HepG2 (cell line): ENCODE measurements at regions not wholly inside any gene's neighbourhood (a gene's known extent, or its start where the extent isn't known, plus 50 kb on each side); places are given as distances from the start of the nearest gene placed in this dataset.

Experiments used
- ATAC-seq: fragments of 200-7000 bp; cut with Tn5 transposase; 3 replicates; pipeline ENCODE4 v1.9.1; 2020; ENCODE audit warnings: mild to moderate bottlenecking, moderate library complexity
- BruUV-seq: library from RNA; stranded (reverse); fragments of 400-500 nt; replicated peaks from 2 replicates; lab custom pipeline; 2021; lab: Mats Ljungman, UMichigan
- CTCF ChIA-PET: fragments of 300-600 bp; formaldehyde crosslinking; extraction: SDS; loops from one replicate; lab custom pipeline; 2021; ENCODE audit warnings: low total read pairs, inconsistent platforms, low intra/inter-chr PET ratio; lab: Yijun Ruan, JAX
- POLR2A ChIA-PET: fragments of 350-600 bp; sonication (Branson Sonifier 250); formaldehyde crosslinking; loops from one replicate; lab custom pipeline; 2020; ENCODE audit warnings: antibody characterized with exemption, inconsistent platforms; lab: Yijun Ruan, JAX
- DNase-seq: peaks from one replicate; pipeline ENCODE4 v3.0.0-alpha.2; 2015; ENCODE audit warnings: low spot score
- FAIRE-seq: peaks from 3 replicates; lab custom pipeline; 2011; peaks lifted over from hg19 to GRCh38; lab: Jason Lieb, UNC
- H2AFZ ChIP-seq: one replicate; pipeline ENCODE4 v1.6.1; 2011; ENCODE audit warnings: low read length, inconsistent platforms
- H3K27ac ChIP-seq: fragments of 300-600 bp; 3 replicates; pipeline ENCODE4 v1.8.0; 2011; ENCODE audit warnings: mixed run types, mild to moderate bottlenecking, mixed read lengths, low read length, inconsistent platforms; ENCODE audit not compliant: insufficient read depth; ENCODE audit errors: extremely low read length
- H3K27me3 ChIP-seq, 2 experiments: fragments of 200-600 bp in 1 of 2; 2 replicates in 1 of 2; 3 replicates in 1 of 2; pipeline versions ENCODE4 v1.6.0 to v1.8.0; 2011; ENCODE audit warnings: low read length in 2 of 2, mild to moderate bottlenecking in 2 of 2, moderate library complexity in 2 of 2, inconsistent platforms in 1 of 2; ENCODE audit not compliant: insufficient read depth in 2 of 2, control insufficient read depth in 1 of 2
- H3K36me3 ChIP-seq, 2 experiments: fragments of 200-600 bp in 1 of 2; replicated peaks in 1 of 2; 2 replicates in 1 of 2; 3 replicates in 1 of 2; pipeline versions ENCODE4 v1.5.1 to v1.8.0; 2011; ENCODE audit warnings: low read length in 2 of 2, inconsistent platforms in 1 of 2; ENCODE audit not compliant: insufficient read depth in 2 of 2, control insufficient read depth in 1 of 2
- H3K4me1 ChIP-seq: 2 replicates; pipeline ENCODE4 v1.5.1; 2012; ENCODE audit warnings: low read length, inconsistent platforms; ENCODE audit not compliant: insufficient read depth
- H3K4me2 ChIP-seq: 2 replicates; pipeline ENCODE4 v1.6.0; 2011; ENCODE audit warnings: low read depth, low read length, inconsistent platforms
- H3K4me3 ChIP-seq, 3 experiments: fragments of 200-600 bp in 1 of 3; sonication (generic), shearing (Covaris generic) in 1 of 3; replicated peaks in 1 of 3; 2 replicates each; pipeline ENCODE4 v1.5.1; 2011 to 2016; ENCODE audit warnings: low read length in 3 of 3, inconsistent platforms in 2 of 3, low read depth in 2 of 3, mild to moderate bottlenecking in 2 of 3, control low read depth in 1 of 3, mixed read lengths in 1 of 3; ENCODE audit not compliant: insufficient read depth in 1 of 3
- H3K79me2 ChIP-seq: one replicate; pipeline ENCODE4 v1.6.1; 2011; ENCODE audit warnings: low read length, inconsistent platforms; ENCODE audit not compliant: insufficient read depth
- H3K9ac ChIP-seq: 2 replicates; pipeline ENCODE4 v1.6.0; 2011; ENCODE audit warnings: mild to moderate bottlenecking, low read depth, low read length, inconsistent platforms; ENCODE audit not compliant: insufficient read depth
- H3K9me3 ChIP-seq: 2 replicates; pipeline ENCODE4 v1.5.1; 2012; ENCODE audit warnings: mild to moderate bottlenecking, low read length
- H4K20me1 ChIP-seq: 2 replicates; pipeline ENCODE4 v1.6.0; 2011; ENCODE audit warnings: inconsistent platforms, mild to moderate bottlenecking, low read length, moderate library complexity; ENCODE audit not compliant: insufficient read depth
- ATF6 ChIP-seq: sonication (generic); formaldehyde crosslinking; conservative IDR thresholded peaks from 2 replicates; pipeline ENCODE4 v1.4.0; 2020; ENCODE audit warnings: missing genetic modification reagents
- GATAD1 ChIP-seq: IDR thresholded peaks from 2 replicates; pipeline ENCODE4 v1.6.1; 2016; ENCODE audit warnings: missing genetic modification reagents, missing compliant biosample characterization
- KMT2B ChIP-seq: IDR thresholded peaks from 2 replicates; pipeline ENCODE4 v1.6.1; 2016; ENCODE audit warnings: missing genetic modification reagents, missing compliant biosample characterization
- LCORL ChIP-seq, 2 experiments: fragments of 450-650 bp in 1 of 2; sonication (generic) in 1 of 2; formaldehyde crosslinking in 1 of 2; IDR thresholded peaks; 2 replicates each; pipeline versions ENCODE4 v1.5.0 to v1.6.1; 2017 to 2020; ENCODE audit warnings: antibody characterized with exemption in 1 of 2, missing genetic modification reagents in 1 of 2
- LRRFIP1 ChIP-seq: sonication (generic); formaldehyde crosslinking; conservative IDR thresholded peaks from 2 replicates; pipeline ENCODE4 v1.4.0; 2020; ENCODE audit warnings: missing genetic modification reagents
- MED1 ChIP-seq: sonication (generic); formaldehyde crosslinking; IDR thresholded peaks from 2 replicates; pipeline ENCODE4 v1.4.0; 2020; ENCODE audit warnings: missing genetic modification reagents
- MIXL1 ChIP-seq: IDR thresholded peaks from 2 replicates; pipeline ENCODE4 v1.6.1; 2016
- PHF8 ChIP-seq: sonication (generic); formaldehyde crosslinking; IDR thresholded peaks from 2 replicates; pipeline ENCODE4 v1.5.0; 2020; ENCODE audit warnings: missing genetic modification reagents
- TARDBP ChIP-seq: sonication (generic); formaldehyde crosslinking; IDR thresholded peaks from 2 replicates; pipeline ENCODE4 v1.8.0; 2022; ENCODE audit warnings: mild to moderate bottlenecking, missing genetic modification reagents
- ZBTB21 ChIP-seq: sonication (generic); formaldehyde crosslinking; IDR thresholded peaks from 2 replicates; pipeline ENCODE4 v1.4.0; 2020; ENCODE audit warnings: missing genetic modification reagents
- ZBTB4 ChIP-seq: sonication (generic); formaldehyde crosslinking; IDR thresholded peaks from 2 replicates; pipeline ENCODE4 v1.4.0; 2020; ENCODE audit warnings: missing genetic modification reagents, mild to moderate bottlenecking, borderline replicate concordance
- ZNF24 ChIP-seq: fragments of 450-650 bp; IDR thresholded peaks from 2 replicates; pipeline ENCODE4 v1.6.1; 2017; ENCODE audit warnings: antibody characterized with exemption, mild to moderate bottlenecking
- ZNF446 ChIP-seq: sonication (generic); formaldehyde crosslinking; IDR thresholded peaks from 2 replicates; pipeline ENCODE4 v1.5.0; 2020; ENCODE audit warnings: mild to moderate bottlenecking, missing genetic modification reagents
- ZNF670 ChIP-seq: sonication (generic); formaldehyde crosslinking; IDR thresholded peaks from 2 replicates; pipeline ENCODE4 v1.8.0; 2022; ENCODE audit warnings: mild to moderate bottlenecking, missing genetic modification reagents, borderline replicate concordance
- ZNF724P ChIP-seq: sonication (generic); formaldehyde crosslinking; IDR thresholded peaks from 2 replicates; pipeline ENCODE4 v1.8.0; 2022; ENCODE audit warnings: missing genetic modification reagents, borderline replicate concordance
- ZNF776 ChIP-seq: sonication (generic); formaldehyde crosslinking; IDR thresholded peaks from 2 replicates; pipeline ENCODE4 v1.4.0; 2020; ENCODE audit warnings: mild to moderate bottlenecking, missing genetic modification reagents
- WGBS: methylation state at CpG from one replicate; pipeline ENCODE4 v1.1.6; 2017; ENCODE audit warnings: low lambda C conversion rate; 5-methylcytosine and 5-hydroxymethylcytosine counted together
- in situ Hi-C: cut with HindIII; loops from 2 replicates; pipeline ENCODE4 v1.10.0; 2017; ENCODE audit warnings: low pct_unique_long_range_greater_than_20kb; ENCODE audit not compliant: extremely low pct_ligation_motif_present
- intact Hi-C: fragments of 100-400 bp; cut with micrococcal nuclease; formaldehyde crosslinking; loops from one replicate; pipeline ENCODE4 v1.10.0; 2022; ENCODE audit not compliant: unreplicated experiment

GRCh38 chr18:61261870-61262269 is 71.4 kb upstream of the CDH20 start (continued):
- TF ChIP-seq ZBTB4 (CRISPR knock-in tag) (no peak), MIXL1 (no peak), PHF8 (CRISPR knock-in tag) (no peak), ZNF24 (no peak), LCORL (IDR thresholded peaks at IDR 0.05) (no peak), LCORL (CRISPR knock-in tag; IDR thresholded peaks at IDR 0.05) (no peak)

GRCh38 chr18:61272793-61273192 is 60.4 kb upstream of the CDH20 start:
- Histone ChIP-seq H3K9ac (no peak overlapping the region), H2AFZ (no peak overlapping the region), H3K4me2 (no peak overlapping the region), H3K27me3 (no peaks in the 10 kb centered on the region), H3K79me2 (no peaks in the 10 kb centered on the region), H3K4me3 (no peak overlapping the region), H3K27ac (no peak overlapping the region), H3K4me1 (no peaks in the 10 kb centered on the region), H4K20me1 (no peaks in the 10 kb centered on the region), H3K9me3 (peaks cover 14% of the 10 kb centered on the region), H3K36me3 (no peaks in the 10 kb centered on the region)
- ATAC-seq: no peak
- no peak for DNase-seq
- CTCF ChIA-PET: no interaction called here
- FAIRE-seq: no peak
- POLR2A ChIA-PET: no interaction called here
- in situ Hi-C loops (no loop called here), intact Hi-C loops (no loop called here)
- no TSS peak for BruUV-seq
- WGBS: 26% methylated on average over 2 of the region's 2 CpGs
- no peak for TF ChIP-seq GATAD1 (CRISPR knock-in tag)
- TF ChIP-seq ATF6 (CRISPR knock-in tag): no peak
- TF ChIP-seq MED1 (CRISPR knock-in tag): no peak
- no peak for TF ChIP-seq ZNF670
- TF ChIP-seq ZNF724P (CRISPR knock-in tag): no peak
- TF ChIP-seq ZBTB21 (CRISPR knock-in tag): no peak
- TF ChIP-seq ZNF776 (CRISPR knock-in tag): no peak
- TF ChIP-seq TARDBP (CRISPR knock-in tag): no peak
- TF ChIP-seq ZNF446: no peak
- TF ChIP-seq LRRFIP1 (CRISPR knock-in tag): no peak
- no peak for TF ChIP-seq KMT2B (CRISPR knock-in tag)
